Trophoblast cell (in vitro differentiated cells and primary cell): ENCODE measurements at regions not wholly inside any gene's neighbourhood (a gene's known extent, or its start where the extent isn't known, plus 50 kb on each side); places are given as distances from the start of the nearest gene placed in this dataset.

Experiments
- DNase-seq, 2 donors: peaks; one replicate each; pipeline ENCODE4 v3.0.0-alpha.2; 2016
- H2AFZ ChIP-seq: 2 replicates; pipeline ENCODE4 v1.6.1; 2013; ENCODE audit warnings: low read length, moderate library complexity, mild to moderate bottlenecking; ENCODE audit not compliant: insufficient read depth, poor library complexity
- H2AK5ac ChIP-seq: 2 replicates; pipeline ENCODE4 v1.6.1; 2013; ENCODE audit warnings: mild to moderate bottlenecking, low read length
- H2BK120ac ChIP-seq: 2 replicates; pipeline ENCODE4 v1.6.1; 2013; ENCODE audit warnings: low read length, mild to moderate bottlenecking, moderate library complexity; ENCODE audit not compliant: insufficient read depth, poor library complexity
- H2BK12ac ChIP-seq: 2 replicates; pipeline ENCODE4 v1.6.1; 2013; ENCODE audit warnings: mild to moderate bottlenecking, low read length, moderate library complexity
- H2BK5ac ChIP-seq: 2 replicates; pipeline ENCODE4 v1.6.1; 2013; ENCODE audit warnings: low read length, low read depth, moderate library complexity, mild to moderate bottlenecking; ENCODE audit not compliant: poor library complexity
- H3K14ac ChIP-seq: 2 replicates; pipeline ENCODE4 v1.6.1; 2013; ENCODE audit warnings: mild to moderate bottlenecking, low read length
- H3K18ac ChIP-seq: 2 replicates; pipeline ENCODE4 v1.6.1; 2013; ENCODE audit warnings: mild to moderate bottlenecking, low read length
- H3K23ac ChIP-seq: 2 replicates; pipeline ENCODE4 v1.6.1; 2013; ENCODE audit warnings: low read length
- H3K27ac ChIP-seq: 2 replicates; pipeline ENCODE4 v1.5.1; 2013; ENCODE audit warnings: low read depth, mild to moderate bottlenecking, inconsistent platforms, low read length, moderate library complexity
- H3K27me3 ChIP-seq: 2 replicates; pipeline ENCODE4 v1.6.1; 2013; ENCODE audit warnings: inconsistent platforms, mild to moderate bottlenecking, low read length, moderate library complexity; ENCODE audit not compliant: insufficient read depth
- H3K36me3 ChIP-seq, 2 experiments: 1 replicate in 1 of 2; 2 replicates in 1 of 2; pipeline ENCODE4 v1.6.1; 2013; ENCODE audit warnings: low read length in 2 of 2, mild to moderate bottlenecking in 2 of 2, moderate library complexity in 1 of 2; ENCODE audit not compliant: insufficient read depth in 2 of 2, control insufficient read depth in 1 of 2
- H3K4ac ChIP-seq: 2 replicates; pipeline ENCODE4 v1.6.1; 2013; ENCODE audit warnings: low read depth, mild to moderate bottlenecking, low read length, moderate library complexity
- H3K4me1 ChIP-seq, 2 experiments: 1 replicate in 1 of 2; 2 replicates in 1 of 2; pipeline ENCODE4 v1.6.1; 2013; ENCODE audit warnings: low read length in 2 of 2, mild to moderate bottlenecking in 2 of 2, moderate library complexity in 1 of 2; ENCODE audit not compliant: insufficient read depth in 2 of 2, control insufficient read depth in 1 of 2
- H3K4me2 ChIP-seq: 2 replicates; pipeline ENCODE4 v1.6.1; 2013; ENCODE audit warnings: inconsistent platforms, mild to moderate bottlenecking, low read length, moderate library complexity
- H3K4me3 ChIP-seq: 2 replicates; pipeline ENCODE4 v1.5.1; 2013; ENCODE audit warnings: mild to moderate bottlenecking, low read depth, low read length, inconsistent platforms
- H3K79me1 ChIP-seq: one replicate; pipeline ENCODE4 v1.6.1; 2013; ENCODE audit warnings: low read length
- H3K79me2 ChIP-seq: 2 replicates; pipeline ENCODE4 v1.6.1; 2013; ENCODE audit warnings: low read length, mild to moderate bottlenecking; ENCODE audit not compliant: control insufficient read depth, insufficient read depth, poor library complexity
- H3K9ac ChIP-seq: 2 replicates; pipeline ENCODE4 v1.6.1; 2013; ENCODE audit warnings: mild to moderate bottlenecking, low read length
- H3K9me3 ChIP-seq: 2 replicates; pipeline ENCODE4 v1.6.1; 2013; ENCODE audit warnings: low read depth, mild to moderate bottlenecking, control low read depth, inconsistent platforms, low read length; ENCODE audit not compliant: insufficient read depth
- H4K12ac ChIP-seq: 2 replicates; pipeline ENCODE4 v1.6.1; 2013; ENCODE audit warnings: low read depth, mild to moderate bottlenecking, low read length, moderate library complexity
- H4K8ac ChIP-seq: 2 replicates; pipeline ENCODE4 v1.6.1; 2013; ENCODE audit warnings: low read depth, mild to moderate bottlenecking, low read length, moderate library complexity
- H4K91ac ChIP-seq: one replicate; pipeline ENCODE4 v1.6.1; 2013; ENCODE audit warnings: low read depth, mild to moderate bottlenecking, low read length, moderate library complexity
- WGBS: extraction: QIAGEN DNeasy Blood & Tissue Kit; methylation state at CpG from one replicate; pipeline ENCODE4 v1.1.7; 2013; ENCODE audit warnings: missing lambda C conversion rate; ENCODE audit not compliant: insufficient read length, insufficient coverage; ENCODE audit errors: extremely low coverage; 5-methylcytosine and 5-hydroxymethylcytosine counted together

DNA sequence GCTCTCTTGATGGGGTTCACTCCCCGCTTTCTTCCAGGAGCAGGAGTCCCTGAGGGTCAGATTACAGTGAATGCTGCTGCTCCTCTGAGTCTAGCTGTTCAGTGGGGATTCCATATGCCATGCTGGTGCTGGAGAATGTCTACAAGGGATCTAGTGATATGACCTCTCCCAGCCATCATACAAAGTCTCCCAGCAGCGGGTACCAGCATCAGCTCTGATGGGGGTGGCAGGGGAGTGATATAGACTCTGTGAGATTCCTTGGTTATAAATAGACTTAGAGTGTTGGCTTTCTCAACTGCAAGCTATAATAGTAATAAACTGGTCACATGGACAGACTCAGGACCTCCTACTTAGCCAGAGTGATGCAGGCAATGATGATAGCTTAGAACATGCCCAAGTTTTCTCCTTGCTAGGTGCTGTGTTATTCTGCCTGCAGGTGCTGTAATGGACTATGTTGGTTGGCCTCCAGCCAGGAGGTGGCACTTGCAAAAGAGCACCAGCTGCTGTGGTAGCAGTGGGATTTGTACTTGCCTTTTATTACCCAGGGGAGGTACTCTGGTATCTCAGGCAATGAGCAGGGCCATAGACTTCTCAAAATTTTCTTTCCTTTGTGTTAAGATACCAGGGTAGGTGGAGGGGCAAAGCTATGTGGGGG is 86.6 kb downstream of the XIST start:
- H3K4me3 ChIP-seq, result no peak overlapping the region
- H2AFZ ChIP-seq, result no peak overlapping the region
- H4K91ac ChIP-seq, result no peak overlapping the region
- no peak overlapping the region for H4K8ac ChIP-seq
- no peak overlapping the region for H3K27ac ChIP-seq
- no peak overlapping the region for H3K23ac ChIP-seq
- H3K9ac ChIP-seq, result no peak overlapping the region
- H2BK12ac ChIP-seq, result no peak overlapping the region
- H2BK5ac ChIP-seq, result no peak overlapping the region
- DNase-seq, result peak; percentile 60 to 72
- H3K79me1 ChIP-seq, result no peaks in the 10 kb centered on the region
- H4K12ac ChIP-seq, result no peak overlapping the region
- H3K18ac ChIP-seq, result no peak overlapping the region
- H3K79me2 ChIP-seq, result no peaks in the 10 kb centered on the region
- no peak overlapping the region for H3K14ac ChIP-seq
- no peak overlapping the region for H3K4me2 ChIP-seq
- no peaks in the 10 kb centered on the region for H3K9me3 ChIP-seq
- no peaks in the 10 kb centered on the region for H3K4me1 ChIP-seq
- H3K27me3 ChIP-seq, result no peaks in the 10 kb centered on the region
- H2AK5ac ChIP-seq, result no peak overlapping the region
- H3K4ac ChIP-seq, result no peak overlapping the region
- no peaks in the 10 kb centered on the region for H3K36me3 ChIP-seq
- no peak overlapping the region for H2BK120ac ChIP-seq
- WGBS, result no CpG with 5 or more reads among the region's 2 CpGs

DNA sequence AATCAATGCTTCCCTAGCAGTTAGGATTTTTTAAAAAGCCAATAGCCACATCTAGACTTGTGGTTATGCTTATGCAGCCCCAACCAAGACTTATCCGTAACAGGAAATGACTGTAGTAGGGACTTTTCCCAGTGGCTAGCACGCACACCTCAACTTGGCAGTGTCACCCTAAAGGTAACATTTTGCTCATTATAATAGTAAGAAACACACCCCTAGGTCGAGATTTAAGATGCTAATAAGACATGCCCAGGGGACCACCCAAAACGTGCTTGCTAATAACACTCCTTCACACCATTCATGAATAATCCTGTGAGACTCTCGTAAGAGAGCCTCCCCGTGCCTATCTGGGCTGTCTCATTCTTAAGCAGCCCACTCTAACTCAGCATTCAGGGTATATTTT is 94.3 kb downstream of the XIST start:
- no peak overlapping the region for H2BK5ac ChIP-seq
- H3K4me2 ChIP-seq, result no peak overlapping the region
- H3K4me3 ChIP-seq, result no peak overlapping the region
- WGBS, result no CpG with 5 or more reads among the region's 6 CpGs
- no peak overlapping the region for H2AFZ ChIP-seq
- no peak overlapping the region for H3K27ac ChIP-seq
- H2BK120ac ChIP-seq, result no peak overlapping the region
- no peak overlapping the region for H3K23ac ChIP-seq
- no peak overlapping the region for H2AK5ac ChIP-seq
- no peak overlapping the region for H3K18ac ChIP-seq
- H3K14ac ChIP-seq, result no peak overlapping the region
- no peak overlapping the region for H3K4ac ChIP-seq
- H3K9me3 ChIP-seq, result no peaks in the 10 kb centered on the region
- H4K8ac ChIP-seq, result no peak overlapping the region
- H3K9ac ChIP-seq, result no peak overlapping the region
- no peak for DNase-seq
- no peak overlapping the region for H4K12ac ChIP-seq
- no peaks in the 10 kb centered on the region for H3K36me3 ChIP-seq
- no peaks in the 10 kb centered on the region for H3K79me2 ChIP-seq
- no peak overlapping the region for H2BK12ac ChIP-seq
- H3K4me1 ChIP-seq, result no peaks in the 10 kb centered on the region
- H3K27me3 ChIP-seq, result no peaks in the 10 kb centered on the region
- no peaks in the 10 kb centered on the region for H3K79me1 ChIP-seq
- H4K91ac ChIP-seq, result no peak overlapping the region
